Right lobe of liver (tissue), 4 donors: ENCODE measurements at regions not wholly inside any gene's neighbourhood (a gene's known extent, or its start where the extent isn't known, plus 50 kb on each side); places are given as distances from the start of the nearest gene placed in this dataset.

Experiments
- CTCF ChIP-seq, 4 donors: fragments of 200-600 bp in 3 of 4; fragments of 450-650 bp in 1 of 4; IDR thresholded peaks; one replicate each; pipeline versions ENCODE4 v1.5.1 to v1.8.0; 2016 to 2022; ENCODE audit warnings: antibody characterized with exemption in 4 of 4, mild to moderate bottlenecking in 2 of 4
- POLR2A ChIP-seq: fragments of 450-650 bp; IDR thresholded peaks from one replicate; pipeline ENCODE4 v1.6.1; 2017; ENCODE audit warnings: antibody characterized with exemption, mild to moderate bottlenecking
- donor health status: DM: no; HTN: no; CAD: no.
- donor health status: DM: no; HTN: no; CAD: no.
- donor health status: DM: no; HTN: yes; CAD: no.

GRCh38 chr13:42477596-42478190 lies 96.3 kb upstream of the TNFSF11 start:
- TF ChIP-seq CTCF (IDR thresholded peaks at IDR 0.05) (no peak), POLR2A (no peak)
